Choroid plexus epithelial cell (primary cell): ENCODE measurements at regions not wholly inside any gene's neighbourhood (a gene's known extent, or its start where the extent isn't known, plus 50 kb on each side); places are given as distances from the start of the nearest gene placed in this dataset.
"Not testable (repeated sequence)": the region's sequence is repeated elsewhere in the genome, so short reads cannot be mapped to it uniquely, and the experiment has no call there.

Experiments used
- DNase-seq: peaks from one replicate; pipeline ENCODE4 v3.0.0-alpha.2; 2010; ENCODE audit warnings: low read depth
- H3K4me3 ChIP-seq: 2 replicates; pipeline ENCODE4 v1.5.1; 2011; ENCODE audit warnings: low read depth, mild to moderate bottlenecking, control low read depth, low read length, moderate library complexity
- TF ChIP-seq, protein P1 (sequence below): conservative IDR thresholded peaks from 2 replicates; pipeline ENCODE4 v1.5.1; 2011; ENCODE audit warnings: low read depth, mild to moderate bottlenecking, control low read depth, inconsistent platforms, low read length, moderate library complexity

DNA sequence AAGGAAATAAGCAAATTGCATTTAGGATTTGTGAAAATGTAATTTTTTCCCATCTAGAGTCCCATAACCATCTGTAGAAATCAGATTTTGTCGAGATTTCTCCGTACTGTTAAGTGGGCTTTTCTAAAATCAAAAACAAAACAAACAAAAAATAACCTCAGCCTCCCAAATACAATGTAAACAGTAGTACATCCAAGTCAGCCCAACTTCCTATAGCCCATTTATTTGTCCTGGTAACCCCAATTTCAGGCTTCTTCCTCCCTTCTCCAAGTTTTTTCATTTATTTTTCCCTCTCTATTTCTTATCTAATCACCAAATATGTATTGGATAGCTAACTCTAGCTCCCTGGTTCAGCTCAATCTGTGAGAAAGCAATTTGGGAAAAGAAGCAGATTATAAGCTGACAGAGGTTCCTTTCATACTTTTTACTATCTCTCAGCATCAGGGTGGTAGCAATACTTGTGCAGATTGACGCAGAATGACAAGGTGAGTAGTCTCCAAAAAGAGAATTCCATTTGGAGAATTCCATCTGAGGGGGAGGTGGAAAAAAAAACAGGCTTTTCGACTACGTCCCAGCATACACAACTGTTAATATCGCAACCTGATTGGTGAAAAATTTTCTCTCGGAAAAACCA, 132.6 kb upstream of the BTN3A2 start:
- TF ChIP-seq, protein P1, sequence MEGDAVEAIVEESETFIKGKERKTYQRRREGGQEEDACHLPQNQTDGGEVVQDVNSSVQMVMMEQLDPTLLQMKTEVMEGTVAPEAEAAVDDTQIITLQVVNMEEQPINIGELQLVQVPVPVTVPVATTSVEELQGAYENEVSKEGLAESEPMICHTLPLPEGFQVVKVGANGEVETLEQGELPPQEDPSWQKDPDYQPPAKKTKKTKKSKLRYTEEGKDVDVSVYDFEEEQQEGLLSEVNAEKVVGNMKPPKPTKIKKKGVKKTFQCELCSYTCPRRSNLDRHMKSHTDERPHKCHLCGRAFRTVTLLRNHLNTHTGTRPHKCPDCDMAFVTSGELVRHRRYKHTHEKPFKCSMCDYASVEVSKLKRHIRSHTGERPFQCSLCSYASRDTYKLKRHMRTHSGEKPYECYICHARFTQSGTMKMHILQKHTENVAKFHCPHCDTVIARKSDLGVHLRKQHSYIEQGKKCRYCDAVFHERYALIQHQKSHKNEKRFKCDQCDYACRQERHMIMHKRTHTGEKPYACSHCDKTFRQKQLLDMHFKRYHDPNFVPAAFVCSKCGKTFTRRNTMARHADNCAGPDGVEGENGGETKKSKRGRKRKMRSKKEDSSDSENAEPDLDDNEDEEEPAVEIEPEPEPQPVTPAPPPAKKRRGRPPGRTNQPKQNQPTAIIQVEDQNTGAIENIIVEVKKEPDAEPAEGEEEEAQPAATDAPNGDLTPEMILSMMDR = no peak
- H3K4me3 ChIP-seq = peak overlapping the region; percentile 1
- DNase-seq = no peak

DNA sequence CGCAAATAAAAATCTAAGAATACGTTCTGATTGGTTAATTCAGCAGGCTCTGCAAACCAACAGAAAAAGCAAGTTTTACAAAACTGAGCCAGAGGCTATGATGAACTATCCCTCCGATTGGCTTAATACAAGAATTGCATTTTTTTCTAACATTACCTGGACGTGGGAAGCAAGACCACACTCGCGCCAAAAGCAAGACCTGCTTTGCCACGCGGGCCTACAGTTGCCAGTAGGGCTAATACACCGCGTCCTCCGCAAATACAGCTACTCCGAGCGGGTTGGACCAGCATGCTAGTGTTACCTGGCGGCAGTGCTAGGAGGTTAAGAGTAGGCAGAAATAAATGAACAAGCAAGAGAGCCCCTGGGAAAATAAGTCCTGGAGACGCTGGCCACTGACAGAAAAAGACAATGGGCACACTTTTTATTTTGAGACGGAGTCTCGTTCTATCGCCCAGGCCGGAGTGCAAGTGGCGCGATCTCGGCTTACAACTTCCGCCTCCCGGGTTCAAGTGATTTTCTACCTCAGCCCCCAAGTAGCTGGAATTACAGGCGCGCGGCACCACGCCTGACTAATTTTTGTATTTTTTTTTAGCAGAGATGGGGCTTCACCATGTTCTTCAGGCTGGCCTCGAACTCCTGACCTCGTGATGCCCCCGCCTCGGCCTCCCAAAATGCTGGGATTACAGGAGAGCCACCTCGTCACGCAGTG, 131.9 kb upstream of the BTN3A2 start:
- TF ChIP-seq, protein P1 = no peak
- DNase-seq = peak; percentile 83
- peak overlapping the region; percentile 58 for H3K4me3 ChIP-seq

DNA sequence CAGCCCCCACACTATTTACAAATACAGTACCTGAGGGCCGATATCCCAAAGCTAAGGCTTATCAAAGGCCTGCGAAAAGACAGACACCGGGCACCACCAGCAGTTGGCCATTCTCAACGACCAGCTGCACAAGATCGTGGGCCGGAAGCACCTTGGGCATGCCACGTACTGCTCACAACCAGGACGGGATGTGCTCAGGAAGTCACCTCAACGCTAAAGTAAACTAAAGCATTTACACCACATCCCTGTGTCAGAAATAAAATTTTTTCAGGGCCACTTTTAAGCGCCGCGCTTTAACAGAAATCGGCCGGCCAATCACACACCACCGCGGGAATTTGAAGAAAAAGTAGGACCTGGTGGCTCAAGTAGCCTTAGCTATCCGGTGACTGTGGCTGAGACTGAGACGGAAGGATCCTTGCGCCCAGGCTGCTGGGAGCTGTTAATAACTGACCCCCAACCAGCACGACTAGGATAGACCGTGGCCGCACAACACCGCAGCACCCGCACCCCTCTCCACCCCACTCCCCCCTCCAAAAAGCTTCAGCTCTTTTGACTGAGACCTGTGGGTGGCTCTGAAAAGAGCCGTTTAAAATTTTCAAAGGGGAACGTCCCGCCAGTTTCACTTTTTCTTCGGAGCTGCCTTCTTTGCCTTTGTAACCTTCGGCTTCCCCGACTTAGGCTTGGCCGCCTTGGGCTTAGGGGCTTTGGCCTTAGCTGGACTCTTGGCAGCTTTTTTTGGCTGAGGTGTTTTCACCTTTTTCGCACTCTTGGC, 131.2 kb upstream of the BTN3A2 start:
- H3K4me3 ChIP-seq = peak overlapping the region; percentile 58
- DNase-seq = peak; percentile 71
- TF ChIP-seq, protein P1 = no peak

DNA sequence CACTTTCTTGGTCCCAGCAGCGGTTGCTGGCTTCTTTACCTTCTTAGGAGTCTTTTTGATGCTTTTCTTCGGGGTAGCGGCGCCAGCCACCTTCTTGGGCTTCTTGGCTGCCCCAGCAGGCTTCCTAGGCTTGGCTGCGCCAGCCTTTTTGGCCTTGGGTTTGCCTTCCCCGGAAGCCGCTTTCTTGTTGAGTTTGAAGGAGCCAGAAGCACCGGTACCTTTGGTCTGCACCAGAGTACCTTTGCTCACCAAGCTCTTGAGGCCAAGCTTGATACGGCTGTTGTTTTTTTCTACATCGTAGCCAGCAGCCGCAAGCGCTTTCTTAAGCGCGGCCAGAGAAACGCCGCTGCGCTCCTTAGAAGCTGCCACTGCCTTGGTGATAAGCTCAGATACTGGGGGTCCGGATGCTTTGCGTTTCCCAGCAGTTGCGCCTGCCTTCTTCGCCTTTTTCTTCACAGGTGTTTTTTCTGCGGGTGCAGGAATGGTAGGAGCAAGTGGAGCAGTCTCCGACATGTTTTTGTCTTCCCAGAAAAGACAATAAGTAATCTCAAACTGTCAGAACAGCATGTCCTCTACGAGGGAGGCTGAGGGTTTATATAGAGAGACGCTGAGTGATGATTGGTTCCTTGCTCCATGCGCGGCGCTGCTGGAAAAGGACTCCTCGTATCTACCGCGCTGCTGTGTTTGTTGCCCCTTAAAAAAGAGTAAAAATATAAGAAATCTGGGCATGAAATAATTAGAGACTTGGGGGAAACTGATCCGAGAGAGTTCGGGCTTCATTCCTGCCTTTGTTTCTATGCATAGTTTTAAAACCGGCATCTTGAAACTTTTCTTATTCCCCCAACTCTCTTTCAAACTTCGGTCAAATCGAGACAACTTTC, 130.3 kb upstream of the BTN3A2 start:
- peak; percentile 93 for DNase-seq
- peak overlapping the region; percentile 58 for H3K4me3 ChIP-seq
- TF ChIP-seq, protein P1 = no peak

DNA sequence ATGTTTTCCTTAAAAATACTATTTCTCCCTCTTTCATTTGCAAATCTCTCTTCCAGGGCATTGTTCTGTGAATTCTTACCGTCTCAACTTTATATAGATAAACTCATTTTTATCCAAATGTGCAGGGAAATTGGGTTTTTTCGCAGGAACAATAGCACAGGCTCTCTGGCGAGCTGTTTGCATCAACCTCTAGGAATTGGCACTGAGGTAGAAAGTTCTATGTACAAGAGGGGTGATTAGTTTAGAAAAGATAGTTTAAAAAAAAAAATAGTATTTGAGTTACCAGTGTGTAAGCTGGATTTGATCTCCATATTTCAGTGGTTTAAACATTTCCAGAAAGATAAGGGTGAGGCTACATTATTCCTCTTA, 129.7 kb upstream of the BTN3A2 start:
- TF ChIP-seq, protein P1 = no peak
- DNase-seq = peak; percentile 36
- H3K4me3 ChIP-seq = peak overlapping the region; percentile 58

DNA sequence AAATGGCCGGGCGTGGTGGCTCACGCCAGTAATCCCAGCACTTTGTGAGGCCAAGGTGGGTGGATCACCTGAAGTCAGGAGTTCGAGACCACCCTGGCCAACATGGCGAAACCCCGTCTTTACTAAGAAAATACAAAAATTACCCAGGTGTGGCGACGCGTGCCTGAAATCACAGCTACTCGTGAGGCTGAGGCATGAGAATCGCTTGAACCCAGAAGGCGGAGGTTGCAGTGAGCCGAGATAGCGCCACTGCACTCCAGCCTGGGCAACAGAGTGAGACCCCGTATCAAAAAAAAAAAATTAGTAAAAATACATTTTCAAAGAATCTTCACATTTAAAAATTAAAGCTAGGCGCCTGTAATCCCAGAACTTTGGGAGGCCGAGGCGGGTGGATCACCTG, 125.6 kb upstream of the BTN3A2 start:
- H3K4me3 ChIP-seq, DNase-seq: not testable (repeated sequence)
